GM19025 (cell line): ENCODE measurements at regions not wholly inside any gene's neighbourhood (a gene's known extent, or its start where the extent isn't known, plus 50 kb on each side); places are given as distances from the start of the nearest gene placed in this dataset.

Experiments
- ATAC-seq: cut with Tn5 transposase; IDR thresholded peaks from one replicate; pipeline ENCODE4 v1.9.1; 2021; ENCODE audit warnings: mild to moderate bottlenecking, low read depth, moderate library complexity; ENCODE audit not compliant: unreplicated experiment

DNA sequence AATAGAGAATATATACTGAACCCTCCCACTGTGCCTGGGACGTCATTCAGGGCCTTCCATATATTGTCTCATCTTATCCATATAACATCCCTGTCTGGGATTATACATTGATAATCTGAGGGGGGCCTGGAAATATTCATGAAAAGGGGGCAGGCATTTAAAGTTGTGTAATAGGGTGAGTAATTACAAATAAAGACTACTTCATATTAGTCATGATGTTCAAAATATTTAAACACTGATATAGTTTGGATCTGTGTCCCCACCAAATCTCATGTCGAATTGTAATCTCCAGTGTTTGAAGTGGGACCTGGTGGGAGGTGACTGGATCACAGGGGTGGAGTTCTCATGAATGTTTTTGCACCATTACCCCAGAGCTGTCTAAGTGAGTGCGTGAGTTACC, 97.8 kb downstream of the AQP9 start:
- no peak for ATAC-seq

DNA sequence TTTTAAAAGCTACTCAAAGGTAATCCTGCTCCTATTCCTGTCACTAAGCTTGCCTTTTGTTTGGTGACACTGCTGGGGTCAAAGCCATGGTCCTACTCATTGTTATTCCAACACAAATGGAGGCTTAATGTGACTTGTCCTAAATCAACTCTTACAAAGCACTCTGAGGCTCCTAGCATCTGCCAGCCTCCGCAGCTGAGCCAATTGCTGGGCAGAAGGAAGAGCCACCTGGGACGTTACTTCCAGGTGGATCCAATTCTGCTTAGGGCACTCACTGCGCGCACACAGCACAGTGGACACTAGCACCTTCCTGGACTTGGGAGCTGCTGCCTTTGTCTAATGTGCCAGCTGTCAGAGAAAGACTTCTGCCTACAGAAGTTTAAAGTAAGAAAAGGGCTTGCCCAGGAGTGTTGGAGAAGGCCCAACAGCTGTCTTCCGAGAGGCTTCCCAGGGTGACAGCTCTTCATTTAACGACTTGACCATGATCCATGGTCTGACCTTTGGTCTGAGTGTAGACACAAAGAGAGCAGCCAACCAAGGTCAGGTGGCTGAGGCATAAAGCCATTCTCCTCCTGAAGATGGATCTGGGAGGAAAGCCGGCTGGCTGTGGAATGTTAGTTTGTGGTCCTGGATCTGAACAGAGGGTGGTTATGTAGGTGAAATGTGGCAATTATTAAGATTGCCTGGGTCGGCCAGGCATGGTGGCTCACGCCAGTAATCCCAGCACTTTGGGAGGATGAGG, 102.2 kb downstream of the AQP9 start:
- no peak for ATAC-seq

DNA sequence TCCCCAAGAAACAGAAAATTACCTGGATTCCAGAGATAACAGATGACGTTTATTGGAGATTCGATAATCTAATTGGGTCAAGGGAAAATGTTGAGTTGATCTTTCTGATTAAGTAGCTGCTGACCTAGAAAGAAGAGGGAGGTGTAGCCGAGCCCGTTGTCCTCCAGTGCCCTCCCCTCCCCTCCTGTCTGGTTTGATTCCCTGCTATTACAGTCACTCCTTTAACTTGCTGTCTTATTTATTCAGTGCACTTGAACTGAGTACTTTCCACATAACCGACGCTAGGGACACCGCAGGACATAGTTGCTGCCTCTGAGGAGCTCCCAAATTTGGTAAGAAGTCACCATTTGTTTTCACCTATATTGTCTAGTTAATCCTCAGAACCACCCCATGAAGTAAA, 103.7 kb downstream of the AQP9 start:
- no peak for ATAC-seq

DNA sequence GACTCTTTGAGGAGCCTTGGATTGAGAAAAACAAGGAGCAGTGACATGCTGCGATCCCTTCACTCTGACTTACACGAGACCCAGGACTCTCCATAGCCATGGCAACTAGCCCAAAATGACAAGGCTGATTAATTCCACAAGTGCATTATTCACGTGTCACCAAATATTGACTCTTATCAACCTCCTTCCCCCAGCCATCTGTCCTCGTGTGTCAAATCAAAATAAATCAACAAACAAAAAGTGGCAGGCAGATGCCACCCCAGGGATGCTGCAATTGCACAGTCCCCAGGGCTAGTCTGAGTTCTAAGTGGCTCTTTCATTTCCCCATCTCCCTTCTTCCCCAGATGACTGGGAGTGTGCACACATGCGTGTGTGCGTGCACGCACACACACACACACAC, 104.9 kb downstream of the AQP9 start:
- ATAC-seq, result no peak

DNA sequence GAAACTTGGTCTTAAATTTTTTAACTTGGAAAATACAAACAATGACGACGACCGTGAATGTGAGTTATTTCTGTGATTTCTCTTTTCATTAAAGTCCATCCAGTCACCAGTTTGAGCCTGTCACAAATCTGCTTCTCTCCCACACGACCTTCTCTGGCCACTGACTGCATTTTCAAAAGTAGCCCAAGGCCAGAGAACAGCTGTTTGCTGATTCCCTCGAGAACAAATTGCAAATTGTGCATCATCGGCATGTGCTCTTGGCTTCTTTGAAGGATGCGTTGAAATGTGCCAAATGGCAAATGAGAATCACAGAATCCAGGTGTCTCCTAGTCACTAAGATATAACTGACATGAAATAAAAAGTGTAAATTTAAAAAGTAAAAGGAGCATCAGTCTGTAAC, 106.4 kb downstream of the AQP9 start:
- ATAC-seq, result no peak

DNA sequence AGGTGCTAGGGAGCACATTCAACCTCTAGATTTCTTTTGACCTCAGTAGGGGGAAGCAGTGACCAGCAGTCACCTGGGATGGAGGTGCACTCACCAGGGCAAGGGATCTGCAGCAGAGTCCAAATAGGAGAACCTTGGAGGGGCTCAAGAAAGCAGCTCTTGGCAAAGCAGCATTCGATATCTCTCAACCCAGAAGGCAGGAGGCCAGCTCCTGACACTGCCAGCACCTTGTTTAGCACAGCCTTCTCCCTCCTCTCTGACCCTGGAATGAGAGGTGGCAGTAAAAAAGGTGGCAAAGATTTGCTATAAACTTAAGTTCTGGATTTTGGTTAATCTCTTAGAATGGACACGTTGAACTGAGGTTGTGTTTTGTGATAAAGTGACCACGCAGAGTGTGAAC, 107.9 kb downstream of the AQP9 start:
- ATAC-seq, result no peak

DNA sequence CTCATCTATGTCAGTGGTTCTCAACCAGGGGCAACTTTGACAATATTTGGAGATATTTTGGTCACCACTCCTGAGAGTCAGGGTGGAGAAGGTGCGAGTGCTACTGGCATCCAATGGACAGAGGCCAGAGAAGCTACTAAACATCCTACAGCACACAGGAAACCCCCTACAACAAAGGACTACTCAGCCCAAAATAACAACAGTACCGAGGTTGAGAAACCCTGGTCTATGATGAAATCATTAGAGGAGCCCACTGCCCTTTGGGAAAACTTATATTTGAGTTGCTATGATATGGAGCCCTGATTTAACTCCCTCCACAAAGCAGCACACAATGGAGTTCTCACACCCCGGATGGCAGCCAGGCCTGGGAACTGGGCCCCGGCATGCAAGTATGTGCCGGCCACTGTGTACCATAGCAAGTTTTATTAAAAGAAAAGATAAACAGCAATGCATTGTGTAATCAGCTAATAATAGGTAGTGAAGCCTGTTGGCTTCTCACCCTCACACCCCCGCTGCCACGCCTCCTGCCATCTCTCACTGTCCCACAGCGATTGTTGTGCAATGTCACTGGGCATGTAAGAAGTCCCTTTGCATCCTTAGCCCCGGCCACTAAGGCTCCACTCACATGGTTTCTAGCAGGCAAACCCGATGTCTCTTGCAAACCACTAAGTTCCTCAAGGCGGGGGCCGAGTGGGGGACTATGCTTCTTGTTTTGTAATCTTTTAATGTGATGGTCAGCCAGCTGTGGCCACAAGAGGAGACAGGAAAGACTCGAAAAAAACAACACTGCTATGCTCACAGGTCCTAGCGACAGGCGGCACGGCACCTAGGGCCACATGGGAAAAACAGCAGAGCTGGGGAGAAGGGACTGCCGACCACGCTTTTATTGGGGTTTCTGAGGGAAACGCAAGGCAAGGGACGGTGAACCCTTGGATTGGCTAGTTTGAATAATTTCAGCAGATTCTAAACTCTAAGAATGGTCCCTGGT, 110.0 kb downstream of the AQP9 start:
- ATAC-seq, result no peak

DNA sequence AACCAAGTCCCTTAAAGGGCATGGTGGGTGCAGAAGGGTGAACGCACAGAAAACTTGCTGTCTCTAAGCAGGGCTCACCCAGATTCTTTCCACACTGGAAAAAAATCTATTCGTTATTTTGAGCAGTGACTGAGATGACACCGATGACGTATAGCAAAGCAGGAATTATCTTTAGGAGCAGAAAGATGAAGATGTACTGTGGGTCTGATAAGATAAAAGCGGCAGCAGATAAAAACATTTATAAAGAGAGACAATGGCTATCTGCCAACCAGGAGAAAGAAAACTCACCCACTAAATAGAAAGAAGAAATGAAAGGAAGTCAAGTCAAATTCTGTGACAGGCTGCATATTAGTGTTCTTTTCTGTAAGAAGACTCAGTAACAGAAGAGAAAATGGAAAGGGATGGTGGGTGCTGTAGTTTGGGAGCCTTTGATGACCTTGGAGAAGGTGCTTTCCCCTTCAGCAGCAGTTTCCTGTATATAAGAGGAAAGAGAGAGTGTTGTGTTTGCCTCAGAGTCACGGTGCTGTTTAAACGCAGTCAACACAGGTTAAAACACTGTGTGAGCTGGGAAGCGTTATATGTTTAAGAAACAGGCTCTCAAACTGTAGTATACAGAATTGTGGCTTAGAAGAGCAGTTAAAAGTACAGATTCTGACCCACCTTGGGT, 111.6 kb downstream of the AQP9 start:
- no peak for ATAC-seq

DNA sequence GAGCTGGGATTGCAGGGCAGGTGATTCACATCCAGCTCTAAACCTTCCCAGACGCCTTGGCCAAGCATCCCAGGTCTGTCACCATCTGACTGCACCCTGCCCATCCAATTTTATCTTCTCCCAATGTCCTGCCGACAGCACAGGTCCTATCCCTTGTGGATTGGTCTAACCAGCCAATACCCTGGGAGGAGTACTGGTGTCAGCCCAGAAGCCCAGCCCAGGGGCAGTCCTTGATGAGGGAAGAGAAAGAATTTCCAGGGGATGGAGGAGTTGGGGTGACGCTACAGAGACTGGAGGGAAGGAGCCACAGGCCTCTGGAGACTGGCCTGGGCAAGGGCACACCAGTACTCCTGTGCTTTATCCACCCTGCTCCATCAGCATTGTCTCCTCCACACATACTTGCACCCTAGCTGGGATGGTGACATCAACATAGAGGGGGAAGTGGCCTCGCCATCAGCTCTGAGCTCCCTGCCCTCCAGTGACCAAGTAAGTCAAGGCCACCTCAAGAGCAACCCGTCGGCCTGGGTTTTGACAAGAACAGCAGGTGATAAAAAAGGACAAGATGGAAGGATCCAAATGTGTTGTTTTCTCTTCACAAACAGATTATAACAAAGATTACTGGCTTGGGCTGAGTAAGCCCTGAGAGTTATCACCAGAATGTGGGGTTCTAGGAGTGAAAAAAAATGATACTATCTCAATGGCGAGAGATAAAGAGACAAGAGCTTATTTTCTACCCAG, 114.6 kb downstream of the AQP9 start:
- no peak for ATAC-seq

DNA sequence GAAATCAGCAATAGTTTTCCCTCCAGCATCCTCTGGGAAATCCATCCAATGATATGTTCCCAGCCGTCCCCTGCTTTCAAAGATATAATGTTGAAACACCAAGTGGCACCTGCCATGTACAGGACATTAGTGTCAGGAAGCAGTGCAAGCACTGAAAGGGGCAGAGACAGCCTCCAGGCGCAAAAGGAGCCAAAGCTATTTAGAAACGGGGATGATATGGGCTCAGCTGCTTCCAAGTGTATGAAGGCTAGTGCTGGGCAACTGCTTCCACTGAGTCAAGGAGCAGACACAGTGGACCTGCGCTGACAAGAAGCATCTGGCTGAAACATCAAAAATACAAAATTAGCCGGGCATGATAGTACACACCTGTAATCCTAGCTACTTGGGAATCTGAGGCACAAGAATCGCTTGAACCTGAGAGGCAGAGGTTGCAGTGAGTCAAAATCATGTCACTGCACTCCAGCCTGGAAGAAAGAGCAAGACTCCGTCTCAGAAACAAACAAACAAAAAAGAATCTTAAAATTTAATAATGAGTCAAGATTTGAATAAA, 119.7 kb downstream of the AQP9 start:
- no peak for ATAC-seq

DNA sequence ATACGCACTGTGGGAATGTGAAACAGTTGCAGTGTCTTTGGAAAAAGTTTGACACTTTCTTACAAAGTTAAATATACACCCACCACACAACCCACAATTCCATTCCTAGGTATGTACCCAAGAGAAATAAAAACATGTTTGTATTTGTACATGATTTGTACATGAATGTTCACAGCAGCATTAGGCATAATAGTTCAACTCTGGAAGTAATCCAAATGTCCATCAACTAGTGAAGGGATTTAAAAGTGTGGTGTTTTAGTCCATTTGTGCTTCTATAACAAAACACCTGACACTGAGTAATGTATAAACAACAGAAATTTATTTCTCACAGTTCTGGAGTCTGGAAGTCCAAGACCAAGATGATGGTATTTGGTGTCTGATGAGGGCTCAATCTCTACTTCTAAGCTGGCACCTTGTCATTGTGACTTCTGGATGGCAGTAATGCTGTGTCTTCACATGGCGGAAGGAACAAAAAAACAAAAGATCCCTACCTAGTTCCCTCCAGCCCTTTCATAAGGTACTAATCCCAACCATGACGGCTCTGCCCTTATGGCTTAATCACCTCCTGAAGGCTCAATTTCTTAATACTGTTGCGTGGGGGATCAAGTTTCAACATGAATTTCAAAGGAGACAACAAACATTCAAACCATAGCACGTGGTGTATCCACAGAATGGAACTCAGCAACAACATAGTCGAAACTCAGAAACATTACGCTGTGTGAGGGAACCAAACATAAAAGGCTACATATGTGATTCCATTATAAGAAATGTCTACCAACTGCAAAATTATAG, 120.5 kb downstream of the AQP9 start:
- ATAC-seq, result no peak

DNA sequence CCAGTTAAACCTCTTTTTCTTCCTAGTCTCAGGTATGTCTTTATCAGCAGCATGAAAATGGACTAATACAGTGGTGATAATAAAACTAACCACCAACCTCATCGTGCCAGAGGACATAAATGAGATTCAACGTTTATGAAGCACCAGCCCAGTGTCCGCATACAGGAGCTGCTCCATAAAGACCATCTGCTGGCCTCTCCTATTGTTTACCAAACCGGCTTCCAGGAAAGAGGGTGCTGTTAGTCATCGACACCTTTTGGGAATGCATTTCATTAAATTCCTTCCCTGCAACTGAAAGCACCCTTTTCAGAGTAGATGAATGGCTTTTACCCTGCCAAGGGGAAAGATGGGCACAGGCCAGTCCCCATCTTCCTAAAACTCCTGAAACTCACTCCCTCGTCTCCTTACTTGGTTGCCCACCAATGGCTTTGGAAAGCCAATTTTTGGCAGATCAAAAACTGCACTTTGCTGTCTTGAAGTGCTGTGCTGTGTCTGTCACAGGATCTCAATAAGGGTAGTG, 122.1 kb downstream of the AQP9 start:
- ATAC-seq, result no peak

DNA sequence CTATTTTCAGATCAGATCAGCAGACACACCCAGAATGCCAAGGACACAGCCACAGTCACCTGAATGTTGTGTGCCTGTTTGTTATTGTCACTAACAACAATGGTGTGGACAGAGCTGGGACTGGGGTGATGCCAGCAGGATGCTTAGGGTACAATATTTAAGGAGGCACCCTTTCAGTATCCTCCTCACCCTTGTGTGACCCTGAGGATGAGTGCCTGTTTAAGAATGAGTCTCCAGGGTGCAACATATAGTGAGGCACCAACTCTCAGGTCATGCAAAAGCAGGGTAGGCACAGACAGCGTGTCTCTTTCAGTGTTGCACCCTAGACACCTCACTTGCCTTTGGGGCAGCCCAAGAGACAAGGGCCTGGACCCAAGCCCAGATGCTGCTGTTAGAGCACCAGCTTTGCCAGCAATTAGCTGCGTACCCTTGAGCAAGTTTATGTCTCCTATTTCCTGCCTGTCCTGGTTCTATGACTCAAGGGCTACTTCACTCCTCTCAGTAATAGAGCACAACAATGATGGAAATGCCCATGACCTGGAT, 122.6 kb downstream of the AQP9 start:
- ATAC-seq, result no peak

DNA sequence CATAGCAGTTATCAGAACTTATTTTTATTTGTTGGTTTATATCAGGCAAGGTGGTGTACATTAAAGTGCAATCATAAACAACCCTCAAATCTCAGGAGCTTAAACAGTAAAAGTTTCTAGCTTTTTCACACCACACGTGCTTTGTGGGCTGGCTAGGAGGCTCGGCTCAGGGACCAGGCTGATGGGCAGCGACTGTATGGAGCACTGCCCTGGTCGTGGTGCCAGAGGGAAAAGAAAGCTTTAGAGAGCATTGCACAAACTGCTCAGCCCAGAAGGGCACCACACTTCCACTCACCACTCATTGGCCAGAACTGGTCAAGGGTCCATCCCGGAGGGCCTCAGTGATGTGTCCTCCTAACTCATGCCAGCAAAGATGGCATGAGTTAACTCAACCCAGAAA, 123.2 kb downstream of the AQP9 start:
- ATAC-seq, result no peak

DNA sequence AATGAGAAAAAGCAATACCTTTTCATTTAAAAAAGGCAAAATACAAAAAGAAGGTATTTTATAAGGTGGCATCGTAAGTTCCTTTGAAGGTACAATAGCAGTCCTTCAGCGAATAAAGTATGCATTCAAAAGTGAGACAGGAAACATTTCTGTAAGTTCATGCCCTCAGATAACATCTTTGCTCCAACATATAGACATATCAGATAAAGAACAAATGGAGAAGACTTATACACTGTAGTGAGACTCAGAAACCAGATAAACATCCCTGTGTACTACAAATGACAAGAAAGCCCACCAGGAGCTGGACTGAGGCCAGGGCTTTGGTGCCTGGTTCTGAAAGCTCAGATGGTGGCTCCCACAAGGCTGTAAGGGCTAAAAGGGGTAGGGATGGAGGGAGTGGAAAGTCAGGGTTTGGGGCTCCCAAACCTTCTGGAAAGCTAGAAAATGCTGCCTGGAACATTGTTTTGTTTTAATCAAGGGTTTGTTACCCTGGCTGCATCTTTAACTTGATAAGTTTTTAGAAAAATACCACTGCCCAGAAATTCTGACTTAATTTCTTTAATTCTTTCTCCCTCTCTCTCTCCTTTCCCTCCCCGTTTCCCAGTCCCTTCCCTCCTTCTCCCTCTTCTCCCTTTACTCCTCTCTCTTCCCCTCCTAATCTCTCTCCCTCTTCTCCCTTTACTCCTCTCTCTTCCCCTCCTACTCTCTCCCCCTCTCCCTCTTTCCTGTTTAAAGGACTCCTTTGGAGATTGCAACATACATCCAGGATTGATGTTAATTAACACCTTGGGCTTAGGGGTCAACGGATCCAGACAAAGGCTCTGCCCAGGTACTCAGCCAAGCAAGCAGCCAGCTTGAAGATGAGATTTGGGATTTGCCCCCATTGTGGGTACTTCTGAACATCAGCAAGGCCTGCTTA, 126.1 kb downstream of the AQP9 start:
- no peak for ATAC-seq

DNA sequence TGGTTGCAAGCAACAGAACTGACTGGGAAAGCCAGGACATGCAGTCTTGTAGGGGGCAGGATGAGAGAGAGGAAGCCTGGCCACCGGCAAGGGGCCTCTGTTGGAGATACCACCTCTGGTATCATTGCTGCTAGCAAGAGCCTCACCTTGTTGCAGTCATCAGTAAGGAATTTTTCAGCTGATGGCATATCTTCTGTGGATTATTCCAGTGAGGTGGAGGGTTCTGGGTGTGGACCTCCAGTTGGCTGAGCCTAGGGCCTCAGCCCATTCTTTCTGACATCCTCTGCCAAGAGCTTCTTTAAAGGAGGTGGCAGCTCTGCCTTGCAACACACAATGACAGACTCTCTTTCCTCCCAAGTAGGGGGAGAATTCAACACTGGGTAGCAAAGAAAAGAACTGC, 128.9 kb downstream of the AQP9 start:
- ATAC-seq, result no peak

DNA sequence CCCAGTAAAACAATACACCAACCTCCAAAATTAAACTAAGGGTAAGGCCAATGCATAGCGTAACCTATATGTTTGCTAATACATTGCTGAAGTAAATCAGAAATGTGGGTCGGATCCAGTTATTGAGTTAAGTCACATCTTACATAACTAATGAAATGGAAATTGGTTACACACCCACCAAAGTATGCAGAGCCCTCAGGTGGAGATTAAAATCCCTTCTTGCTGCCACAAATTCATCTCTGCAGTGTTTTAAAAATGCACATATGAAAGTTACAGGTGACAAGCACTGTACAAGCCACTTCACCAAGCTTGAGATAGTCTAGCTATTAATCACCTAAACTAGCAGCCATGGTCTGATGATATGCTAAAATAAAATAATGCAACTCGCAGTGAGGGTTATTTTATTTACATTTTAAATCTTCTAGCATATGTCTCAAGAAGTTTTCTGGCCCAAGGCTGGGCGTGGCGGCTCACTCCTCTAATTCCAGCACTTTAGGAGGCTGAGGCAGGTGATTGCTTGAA, 130.6 kb downstream of the AQP9 start:
- no peak for ATAC-seq
